ENCODE measurements at regions not wholly inside any gene's neighbourhood (a gene's known extent, or its start where the extent isn't known, plus 50 kb on each side); places are given as distances from the start of the nearest gene placed in this dataset.

GRCh38 chr13:23129331-23129730 is 51.4 kb upstream of the SGCG start:
- TF ChIP-seq E2F6 (IDR thresholded peaks at IDR 0.05) (no peak), CREB1 (IDR thresholded peaks at IDR 0.05) (no peak), CTCF (IDR thresholded peaks at IDR 0.05; ENCODE audit: control extremely low read depth in 1 of 3, insufficient read depth in 1 of 3, low read depth in 1 of 3, low read length in 3 of 3) (no peak), RBBP5 (IDR thresholded peaks at IDR 0.05; ENCODE audit: borderline replicate concordance, low read depth, low read length) (no peak), NRF1 (IDR thresholded peaks at IDR 0.05; ENCODE audit: low read depth, low read length) (no peak), CTBP2 (IDR thresholded peaks at IDR 0.05; ENCODE audit: borderline replicate concordance, insufficient read depth, insufficient read length, low read length) (no peak)
